ENCODE measurements at regions not wholly inside any gene's neighbourhood (a gene's known extent, or its start where the extent isn't known, plus 50 kb on each side); places are given as distances from the start of the nearest gene placed in this dataset.

- Histone ChIP-seq H3K4me1 (ENCODE audit: control insufficient read depth, extremely low read depth, insufficient read depth, low read length) (no peaks in the 10 kb centered on the region), H3K36me3 (ENCODE audit: control insufficient read depth, insufficient read depth, low read length) (no peaks in the 10 kb centered on the region), H3K4me3 (replicated peaks in 1 of 4; ENCODE audit: control extremely low read depth in 1 of 4, insufficient read depth in 1 of 4, low read depth in 3 of 4, low read length in 4 of 4) (no peak overlapping the region), H3K79me2 (ENCODE audit: control insufficient read depth, insufficient read depth, low read length) (no peaks in the 10 kb centered on the region), H4K20me1 (ENCODE audit: control insufficient read depth, extremely low read depth, insufficient read depth, low read length) (no peaks in the 10 kb centered on the region), H2AFZ (ENCODE audit: low read length) (no peak overlapping the region), H3K4me2 (ENCODE audit: extremely low read depth, insufficient read depth, low read length) (no peak overlapping the region), H3K9me3 (ENCODE audit: control insufficient read depth, insufficient read depth, low read depth, low read length) (no peaks in the 10 kb centered on the region), H3K9ac (ENCODE audit: insufficient read depth, low read length) (no peak overlapping the region), H3K27me3 (ENCODE audit: control insufficient read depth, insufficient read depth, low read length) (no peaks in the 10 kb centered on the region), H3K27ac (ENCODE audit: insufficient read depth, low read length) (no peak overlapping the region)
- peak in 1 of 2 donors; percentile 42 for DNase-seq (ENCODE audit: low read depth in 2 of 2)
- TF ChIP-seq CTCF (conservative IDR thresholded peaks at IDR 0.05 in 1 of 2, IDR thresholded peaks at IDR 0.05 in 1 of 2; ENCODE audit: low read depth in 1 of 2, low read length in 2 of 2) (peak in 1 of 2 donors; percentile 16), EZH2 (IDR thresholded peaks at IDR 0.05; ENCODE audit: low read length, missing control alignments) (no peak)
Observed at GRCh38 chr5:23352446-23352845, 155.0 kb upstream of the PRDM9 start.

- Histone ChIP-seq H3K27ac (ENCODE audit: insufficient read depth, low read length) (no peak overlapping the region), H3K36me3 (ENCODE audit: control insufficient read depth, insufficient read depth, low read length) (no peaks in the 10 kb centered on the region), H3K9me3 (ENCODE audit: control insufficient read depth, insufficient read depth, low read depth, low read length) (no peaks in the 10 kb centered on the region), H2AFZ (ENCODE audit: low read length) (no peak overlapping the region), H3K4me2 (ENCODE audit: extremely low read depth, insufficient read depth, low read length) (no peak overlapping the region), H3K4me3 (replicated peaks in 1 of 4; ENCODE audit: control extremely low read depth in 1 of 4, insufficient read depth in 1 of 4, low read depth in 3 of 4, low read length in 4 of 4) (no peak overlapping the region), H3K79me2 (ENCODE audit: control insufficient read depth, insufficient read depth, low read length) (no peaks in the 10 kb centered on the region), H3K4me1 (ENCODE audit: control insufficient read depth, extremely low read depth, insufficient read depth, low read length) (no peaks in the 10 kb centered on the region), H3K9ac (ENCODE audit: insufficient read depth, low read length) (no peak overlapping the region), H3K27me3 (ENCODE audit: control insufficient read depth, insufficient read depth, low read length) (no peaks in the 10 kb centered on the region), H4K20me1 (ENCODE audit: control insufficient read depth, extremely low read depth, insufficient read depth, low read length) (no peaks in the 10 kb centered on the region)
- no peak for DNase-seq (ENCODE audit: low read depth in 2 of 2)
- TF ChIP-seq CTCF (conservative IDR thresholded peaks at IDR 0.05 in 1 of 2, IDR thresholded peaks at IDR 0.05 in 1 of 2; ENCODE audit: low read depth in 1 of 2, low read length in 2 of 2): no peak
- no peak for TF ChIP-seq EZH2 (IDR thresholded peaks at IDR 0.05; ENCODE audit: low read length, missing control alignments)
Observed at GRCh38 chr5:23343121-23343520, 164.3 kb upstream of the PRDM9 start.

GRCh38 chr5:23332650-23333251, 174.7 kb upstream of the PRDM9 start:
- Histone ChIP-seq H2AFZ (ENCODE audit: low read length) (no peak overlapping the region), H3K4me1 (ENCODE audit: control insufficient read depth, extremely low read depth, insufficient read depth, low read length) (no peaks in the 10 kb centered on the region), H3K79me2 (ENCODE audit: control insufficient read depth, insufficient read depth, low read length) (no peaks in the 10 kb centered on the region), H3K27ac (ENCODE audit: insufficient read depth, low read length) (no peak overlapping the region), H3K9me3 (ENCODE audit: control insufficient read depth, insufficient read depth, low read depth, low read length) (no peaks in the 10 kb centered on the region), H3K27me3 (ENCODE audit: control insufficient read depth, insufficient read depth, low read length) (no peaks in the 10 kb centered on the region), H4K20me1 (ENCODE audit: control insufficient read depth, extremely low read depth, insufficient read depth, low read length) (no peaks in the 10 kb centered on the region), H3K4me3 (replicated peaks in 1 of 4; ENCODE audit: control extremely low read depth in 1 of 4, insufficient read depth in 1 of 4, low read depth in 3 of 4, low read length in 4 of 4) (no peak overlapping the region), H3K4me2 (ENCODE audit: extremely low read depth, insufficient read depth, low read length) (no peak overlapping the region), H3K36me3 (ENCODE audit: control insufficient read depth, insufficient read depth, low read length) (no peaks in the 10 kb centered on the region), H3K9ac (ENCODE audit: insufficient read depth, low read length) (no peak overlapping the region)
- DNase-seq (ENCODE audit: low read depth in 2 of 2): peak in 1 of 2 donors; percentile 51
- peak in 1 of 2 donors; percentile 63 for TF ChIP-seq CTCF (conservative IDR thresholded peaks at IDR 0.05 in 1 of 2, IDR thresholded peaks at IDR 0.05 in 1 of 2; ENCODE audit: low read depth in 1 of 2, low read length in 2 of 2)
- TF ChIP-seq EZH2 (IDR thresholded peaks at IDR 0.05; ENCODE audit: low read length, missing control alignments): no peak

Measured in fibroblast of lung (primary cell).